GM18517 (cell line): ENCODE measurements at regions not wholly inside any gene's neighbourhood (a gene's known extent, or its start where the extent isn't known, plus 50 kb on each side); places are given as distances from the start of the nearest gene placed in this dataset.
A peak's percentile ranks its signal among the peaks of the same experiment; 100 is the strongest.

Source experiments
- ATAC-seq: cut with Tn5 transposase; IDR thresholded peaks from one replicate; pipeline ENCODE4 v1.9.1; 2021; ENCODE audit warnings: mild to moderate bottlenecking, moderate library complexity; ENCODE audit not compliant: unreplicated experiment

- ATAC-seq: peak; percentile 95
These were observed 367.5 kb upstream of the C1orf174 start for GRCh38 chr1:4267381-4268261.

- ATAC-seq: no peak
These were observed 368.3 kb upstream of the C1orf174 start for GRCh38 chr1:4268262-4268888.

- ATAC-seq: no peak
These were observed 368.8 kb upstream of the C1orf174 start for GRCh38 chr1:4268889-4269284.

- ATAC-seq: no peak
These were observed 369.3 kb upstream of the C1orf174 start for GRCh38 chr1:4269330-4269729.

GRCh38 chr1:4269952-4270570 is 370.0 kb upstream of the C1orf174 start:
- no peak for ATAC-seq

GRCh38 chr1:4270651-4271337 is 370.7 kb upstream of the C1orf174 start:
- ATAC-seq: no peak

- ATAC-seq: no peak
These were observed 371.4 kb upstream of the C1orf174 start for GRCh38 chr1:4271338-4271998.

GRCh38 chr1:4272568-4272967 is 372.5 kb upstream of the C1orf174 start:
- ATAC-seq: no peak

GRCh38 chr1:4273243-4273642 is 373.2 kb upstream of the C1orf174 start:
- no peak for ATAC-seq

- no peak for ATAC-seq
These were observed 373.7 kb upstream of the C1orf174 start for GRCh38 chr1:4273747-4274146.

- no peak for ATAC-seq
These were observed 375.0 kb upstream of the C1orf174 start for GRCh38 chr1:4275083-4275482.

GRCh38 chr1:4276238-4276637 is 376.2 kb upstream of the C1orf174 start:
- no peak for ATAC-seq

GRCh38 chr1:4277598-4277997 is 376.8 kb upstream of the AJAP1 start:
- no peak for ATAC-seq

GRCh38 chr1:4284976-4285375 is 369.4 kb upstream of the AJAP1 start:
- ATAC-seq: no peak

GRCh38 chr1:4292861-4293260 is 361.5 kb upstream of the AJAP1 start:
- ATAC-seq: no peak

GRCh38 chr1:4298361-4299083 is 355.9 kb upstream of the AJAP1 start:
- ATAC-seq: no peak

- no peak for ATAC-seq
These were observed 353.4 kb upstream of the AJAP1 start for GRCh38 chr1:4301007-4301406.

GRCh38 chr1:4303303-4303702 is 351.1 kb upstream of the AJAP1 start:
- ATAC-seq: no peak

GRCh38 chr1:4305526-4306301 is 348.7 kb upstream of the AJAP1 start:
- ATAC-seq: no peak
